H1 (cell line): ENCODE measurements at regions not wholly inside any gene's neighbourhood (a gene's known extent, or its start where the extent isn't known, plus 50 kb on each side); places are given as distances from the start of the nearest gene placed in this dataset.

Experiments used
- CEBPB ChIP-seq: IDR thresholded peaks from 2 replicates; pipeline ENCODE4 v1.6.1; 2012; ENCODE audit warnings: low read depth, low read length
- RNF2 ChIP-seq: fragments of 200-900, 300-1000 bp; sonication (generic); IDR thresholded peaks from 2 replicates; pipeline ENCODE4 v1.7.1; 2016; ENCODE audit warnings: borderline replicate concordance, low read depth, mild to moderate bottlenecking, antibody characterized with exemption, low read length; ENCODE audit not compliant: poor library complexity, severe bottlenecking; ENCODE audit errors: missing control alignments

DNA sequence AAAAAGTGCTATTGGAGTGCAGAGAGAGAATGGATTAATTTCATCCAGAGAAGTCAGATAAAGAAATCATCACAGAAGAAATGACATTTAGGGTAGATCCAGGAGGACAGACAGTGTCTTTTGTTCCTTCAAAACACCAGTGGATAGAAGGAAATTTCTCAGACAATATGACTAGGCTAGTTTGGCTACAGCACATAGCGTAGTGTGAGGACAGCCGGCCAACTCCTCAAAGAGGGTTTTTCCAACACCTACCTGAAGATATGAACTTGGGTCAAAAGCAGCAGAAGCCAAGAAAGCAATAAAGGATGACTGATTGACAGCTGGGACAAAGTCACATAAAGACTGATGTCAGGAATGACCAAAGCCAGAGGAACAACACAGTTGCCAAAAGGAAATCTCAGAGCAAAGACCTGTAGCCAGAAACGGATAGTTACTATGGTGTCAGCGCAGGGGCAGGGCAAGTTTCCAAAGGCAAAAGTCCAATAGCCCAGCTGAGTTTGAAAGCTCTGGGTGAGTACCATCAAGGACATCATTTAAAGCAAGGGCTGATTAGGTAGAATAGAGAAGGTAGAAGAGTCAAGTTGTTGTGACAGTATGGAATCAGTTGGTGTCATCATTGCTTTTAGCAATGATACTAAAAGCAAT, 58.7 kb upstream of the PDE3A start (continued):
- TF ChIP-seq RNF2, result no peak
- no peak for TF ChIP-seq CEBPB
